ENCODE measurements at regions not wholly inside any gene's neighbourhood (a gene's known extent, or its start where the extent isn't known, plus 50 kb on each side); places are given as distances from the start of the nearest gene placed in this dataset.
A peak's percentile ranks its signal among the peaks of the same experiment; 100 is the strongest.

GRCh38 chr10:21347785-21348170 lies 177.7 kb downstream of the SKIDA1 start (continued):
- no peak for TF ChIP-seq ZBTB11 (CRISPR knock-in tag; IDR thresholded peaks at IDR 0.05)
- TF ChIP-seq LARP7 (IDR thresholded peaks at IDR 0.05) = no peak
- TF ChIP-seq NFYA (IDR thresholded peaks at IDR 0.05; ENCODE audit: borderline replicate concordance, low read depth, low read length) = no peak
- no peak for TF ChIP-seq BHLHE40 (IDR thresholded peaks at IDR 0.05; ENCODE audit: borderline replicate concordance in 1 of 2, low read depth in 2 of 2, low read length in 1 of 2)
- no peak for TF ChIP-seq CEBPB (IDR thresholded peaks at IDR 0.05; ENCODE audit: borderline replicate concordance in 1 of 2, low read depth in 2 of 2, low read length in 2 of 2)
- no peak for TF ChIP-seq FOXM1 (IDR thresholded peaks at IDR 0.05; ENCODE audit: low read depth, low read length)

GRCh38 chr10:21347043-21347784 lies 178.3 kb downstream of the SKIDA1 start:
- no peak overlapping the region for H3K27ac ChIP-seq (ENCODE audit: control insufficient read depth, insufficient read depth)
- ChIA-PET SMC1A (ENCODE audit: uncharacterized antibody, unreplicated experiment) (no interaction called here), RAD21 (ENCODE audit: unreplicated experiment) (no interaction called here), POLR2A (no interaction called here), CTCF (no interaction called here)
- H3K9me3 ChIP-seq (replicated peaks; ENCODE audit: control insufficient read depth, insufficient read depth, low read length) = no peaks in the 10 kb centered on the region
- 24% methylated on average over 7 of the region's 7 CpGs for WGBS (ENCODE audit: insufficient coverage, insufficient replicate concordance, low lambda C conversion rate, missing lambda C conversion rate)
- no peak overlapping the region for H3K9ac ChIP-seq (ENCODE audit: control insufficient read depth, insufficient read depth, low read length)
- TF ChIP-seq RB1 (IDR thresholded peaks at IDR 0.05; ENCODE audit: borderline replicate concordance) = no peak
- TF ChIP-seq ATF3 (IDR thresholded peaks at IDR 0.05; ENCODE audit: borderline replicate concordance, extremely low read depth, low read depth, low read length) = no peak
- no peak for TF ChIP-seq NFYA (IDR thresholded peaks at IDR 0.05; ENCODE audit: borderline replicate concordance, low read depth, low read length)
- no peak for TF ChIP-seq NFIC (IDR thresholded peaks at IDR 0.05; ENCODE audit: low read depth, low read length)
- TF ChIP-seq HDGF (IDR thresholded peaks at IDR 0.05) = no peak
- no peaks in the 10 kb centered on the region for H3K79me2 ChIP-seq (ENCODE audit: control insufficient read depth, insufficient read depth, low read length)
- H3K36me3 ChIP-seq (ENCODE audit: control insufficient read depth in 2 of 2, insufficient read depth in 2 of 2, low read length in 1 of 2) = no peaks in the 10 kb centered on the region
- FAIRE-seq = no peak
- H3K4me1 ChIP-seq (ENCODE audit: control insufficient read depth, insufficient read depth, low read length) = no peaks in the 10 kb centered on the region; the same call in 1 of the 2 replicates
- in situ Hi-C loops (cut with MboI) (no loop called here), intact Hi-C loops (cut with micrococcal nuclease; ENCODE audit: unreplicated experiment) (no loop called here)
- no peaks in the 10 kb centered on the region for H3K27me3 ChIP-seq (replicated peaks in 1 of 2; ENCODE audit: control insufficient read depth in 2 of 2, insufficient read depth in 2 of 2, low read length in 1 of 2)
- H3K4me3 ChIP-seq = no peak overlapping the region
- H4K20me1 ChIP-seq (ENCODE audit: control insufficient read depth, insufficient read depth) = no peaks in the 10 kb centered on the region
- BruUV-seq (replicated peaks) = no TSS peak
- no peak overlapping the region for H3K4me2 ChIP-seq (ENCODE audit: control insufficient read depth, insufficient read depth)
- H2AFZ ChIP-seq (ENCODE audit: control insufficient read depth, low read depth, low read length) = no peak overlapping the region
- ATAC-seq = peak; percentile 27; the same call in 1 of the 3 replicates
- DNase-seq (ENCODE audit: low read depth, low spot score) = no peak
